SJCRH30 (cell line): ENCODE measurements at regions not wholly inside any gene's neighbourhood (a gene's known extent, or its start where the extent isn't known, plus 50 kb on each side); places are given as distances from the start of the nearest gene placed in this dataset.

ENCODE experiments used
- DNase-seq, 2 experiments: peaks; one replicate each; pipeline ENCODE4 v3.0.0-alpha.2; 2015 to 2020
- H3K27ac ChIP-seq: fragments of 250-450 bp; sonication (Bioruptor Pico); 2 replicates; pipeline ENCODE4 v1.5.1; 2020; ENCODE audit warnings: mild to moderate bottlenecking, moderate library complexity
- H3K27me3 ChIP-seq: fragments of 250-450 bp; sonication (Bioruptor Pico); 2 replicates; pipeline ENCODE4 v1.5.1; 2020; ENCODE audit warnings: mild to moderate bottlenecking, moderate library complexity
- H3K36me3 ChIP-seq: fragments of 250-450 bp; sonication (Bioruptor Pico); 2 replicates; pipeline ENCODE4 v1.5.1; 2020; ENCODE audit warnings: mild to moderate bottlenecking, moderate library complexity
- H3K4me1 ChIP-seq: fragments of 250-450 bp; sonication (Bioruptor Pico); 2 replicates; pipeline ENCODE4 v1.5.1; 2020; ENCODE audit warnings: mild to moderate bottlenecking, moderate library complexity
- H3K4me3 ChIP-seq: fragments of 250-450 bp; sonication (Bioruptor Pico); 2 replicates; pipeline ENCODE4 v1.5.1; 2020; ENCODE audit warnings: mild to moderate bottlenecking, moderate library complexity
- H3K9me3 ChIP-seq: fragments of 250-450 bp; sonication (Bioruptor Pico); replicated peaks from 2 replicates; pipeline ENCODE4 v1.5.1; 2020; ENCODE audit warnings: mild to moderate bottlenecking, moderate library complexity

- DNase-seq, result no peak
- H3K4me1 ChIP-seq, result peaks cover 13% of the 10 kb centered on the region
Observed at GRCh38 chr9:73806876-73807275, 655.2 kb downstream of the ANXA1 start.

GRCh38 chr9:73807952-73808351 is 656.3 kb downstream of the ANXA1 start:
- Histone ChIP-seq H3K27me3 (no peaks in the 10 kb centered on the region), H3K4me3 (no peak overlapping the region), H3K36me3 (no peaks in the 10 kb centered on the region), H3K4me1 (peaks cover 13% of the 10 kb centered on the region), H3K9me3 (no peaks in the 10 kb centered on the region), H3K27ac (no peak overlapping the region)
- DNase-seq, result no peak

More at GRCh38 chr9:73806876-73807275, 655.2 kb downstream of the ANXA1 start:
- Histone ChIP-seq H3K36me3 (no peaks in the 10 kb centered on the region), H3K4me3 (no peak overlapping the region), H3K27me3 (no peaks in the 10 kb centered on the region), H3K9me3 (no peaks in the 10 kb centered on the region), H3K27ac (no peak overlapping the region)

- peak; percentile 8 to 56 for DNase-seq
- Histone ChIP-seq H3K4me3 (no peak overlapping the region), H3K9me3 (no peaks in the 10 kb centered on the region), H3K36me3 (no peaks in the 10 kb centered on the region), H3K4me1 (peaks cover 19% of the 10 kb centered on the region), H3K27ac (no peak overlapping the region), H3K27me3 (no peaks in the 10 kb centered on the region)
Observed at GRCh38 chr9:73810585-73811215, 659.0 kb downstream of the ANXA1 start.

GRCh38 chr9:73813546-73813945 is 661.9 kb downstream of the ANXA1 start:
- H3K4me3 ChIP-seq, result no peak overlapping the region
- H3K27ac ChIP-seq, result no peak overlapping the region
- DNase-seq, result no peak
- H3K27me3 ChIP-seq, result no peaks in the 10 kb centered on the region
- no peaks in the 10 kb centered on the region for H3K36me3 ChIP-seq
- no peaks in the 10 kb centered on the region for H3K9me3 ChIP-seq
- H3K4me1 ChIP-seq, result peaks cover 19% of the 10 kb centered on the region

DNA sequence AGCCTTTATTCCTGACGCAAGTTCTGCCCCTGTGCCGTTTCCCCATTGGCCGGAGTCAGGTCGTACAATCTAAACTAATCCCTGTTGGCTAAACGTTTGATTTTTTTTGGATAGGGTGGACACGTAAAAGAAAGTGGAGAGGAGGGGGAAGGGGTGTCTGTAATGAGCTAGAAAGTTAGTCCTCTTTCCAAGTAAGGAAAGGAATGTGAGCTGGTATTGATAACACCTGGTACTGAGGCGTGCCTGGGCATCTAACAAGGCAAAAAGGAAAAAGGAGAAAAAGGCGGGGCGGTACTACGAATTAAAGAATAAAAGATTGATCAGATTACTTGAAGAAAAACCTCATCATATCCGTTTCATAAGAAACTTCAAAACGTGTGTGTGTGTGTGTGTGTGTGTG is 665.2 kb downstream of the ANXA1 start:
- Histone ChIP-seq H3K9me3 (no peaks in the 10 kb centered on the region), H3K36me3 (no peaks in the 10 kb centered on the region), H3K27ac (no peak overlapping the region), H3K4me1 (peaks cover 5% of the 10 kb centered on the region; the same call in 1 of the 2 replicates), H3K27me3 (no peaks in the 10 kb centered on the region), H3K4me3 (no peak overlapping the region)
- DNase-seq, result no peak

- Histone ChIP-seq H3K36me3 (no peaks in the 10 kb centered on the region), H3K4me1 (peaks cover 13% of the 10 kb centered on the region), H3K27me3 (no peaks in the 10 kb centered on the region), H3K4me3 (no peak overlapping the region), H3K27ac (peak overlapping the region; percentile 12; the same call in 1 of the 2 replicates), H3K9me3 (no peaks in the 10 kb centered on the region)
- peak; percentile 34 to 76 for DNase-seq
Observed at GRCh38 chr9:73824671-73825070, 672.5 kb upstream of the RORB start.

DNA sequence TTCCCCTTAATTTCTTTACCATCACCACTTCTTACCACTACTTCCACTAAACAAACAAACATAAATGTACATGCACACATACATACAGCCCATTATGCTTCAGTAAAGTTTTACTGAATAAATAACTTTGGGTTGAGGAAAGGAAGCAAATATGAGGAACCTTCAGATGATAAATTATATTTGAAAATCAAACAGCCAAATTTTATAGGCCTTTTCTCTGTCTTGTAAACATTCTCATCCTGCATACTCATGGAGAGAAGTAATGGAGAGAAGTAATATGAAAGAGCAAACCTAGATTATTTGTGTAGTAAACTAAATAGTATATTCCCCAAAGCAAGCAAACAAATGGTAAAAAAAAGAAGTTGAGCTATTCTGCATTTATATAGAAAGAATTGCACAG is 658.3 kb upstream of the RORB start:
- Histone ChIP-seq H3K4me3 (no peak overlapping the region), H3K36me3 (no peaks in the 10 kb centered on the region), H3K9me3 (no peaks in the 10 kb centered on the region), H3K27me3 (no peaks in the 10 kb centered on the region), H3K27ac (no peak overlapping the region), H3K4me1 (peaks cover 14% of the 10 kb centered on the region)
- no peak for DNase-seq

- DNase-seq, result no peak
- Histone ChIP-seq H3K27me3 (no peaks in the 10 kb centered on the region), H3K4me1 (peaks cover 14% of the 10 kb centered on the region), H3K36me3 (no peaks in the 10 kb centered on the region), H3K4me3 (no peak overlapping the region), H3K9me3 (no peaks in the 10 kb centered on the region), H3K27ac (no peak overlapping the region)
Observed at GRCh38 chr9:73839471-73839870, 657.7 kb upstream of the RORB start.

GRCh38 chr9:73841018-73841417 is 656.1 kb upstream of the RORB start:
- Histone ChIP-seq H3K27ac (no peak overlapping the region), H3K4me3 (no peak overlapping the region), H3K4me1 (peaks cover 14% of the 10 kb centered on the region), H3K36me3 (no peaks in the 10 kb centered on the region), H3K9me3 (no peaks in the 10 kb centered on the region), H3K27me3 (no peaks in the 10 kb centered on the region)
- DNase-seq, result no peak

DNA sequence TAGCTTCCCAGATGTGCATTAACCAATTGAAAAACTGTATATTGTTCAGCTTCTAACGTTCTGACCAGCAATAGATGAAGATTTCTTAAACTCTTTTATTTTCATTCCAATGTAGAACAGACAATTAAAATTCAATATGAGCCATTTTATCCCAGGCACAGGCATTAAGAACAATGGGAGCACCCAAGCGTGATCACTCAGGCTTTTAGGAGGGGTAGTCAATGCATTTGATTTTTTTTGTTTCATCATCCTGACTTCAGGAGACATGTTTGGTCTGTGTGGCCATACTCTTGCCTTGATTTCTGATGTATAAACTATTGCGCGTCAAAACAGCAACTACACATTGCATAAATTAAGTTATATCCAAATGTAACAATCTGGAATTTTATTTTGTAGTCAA is 653.0 kb upstream of the RORB start:
- Histone ChIP-seq H3K4me1 (peaks cover 39% of the 10 kb centered on the region), H3K36me3 (no peaks in the 10 kb centered on the region), H3K4me3 (no peak overlapping the region), H3K27ac (no peak overlapping the region), H3K27me3 (no peaks in the 10 kb centered on the region), H3K9me3 (0 out of 2 replicates have a peak, but pooled peaks cover 4% of the 10 kb centered on the region)
- DNase-seq, result no peak

- Histone ChIP-seq H3K36me3 (no peaks in the 10 kb centered on the region), H3K4me3 (no peak overlapping the region), H3K9me3 (0 out of 2 replicates have a peak, but pooled peaks cover 4% of the 10 kb centered on the region), H3K4me1 (peaks cover 41% of the 10 kb centered on the region), H3K27me3 (no peaks in the 10 kb centered on the region), H3K27ac (no peak overlapping the region)
- DNase-seq, result no peak
Observed at GRCh38 chr9:73845539-73845938, 651.6 kb upstream of the RORB start.

- Histone ChIP-seq H3K4me1 (peaks cover 41% of the 10 kb centered on the region), H3K27ac (peak overlapping the region; percentile 92; the same call in 1 of the 2 replicates), H3K27me3 (no peaks in the 10 kb centered on the region), H3K9me3 (0 out of 2 replicates have a peak, but pooled peaks cover 8% of the 10 kb centered on the region), H3K36me3 (no peaks in the 10 kb centered on the region), H3K4me3 (no peak overlapping the region)
- DNase-seq, result no peak
Observed at GRCh38 chr9:73845954-73846690, 651.0 kb upstream of the RORB start.

DNA sequence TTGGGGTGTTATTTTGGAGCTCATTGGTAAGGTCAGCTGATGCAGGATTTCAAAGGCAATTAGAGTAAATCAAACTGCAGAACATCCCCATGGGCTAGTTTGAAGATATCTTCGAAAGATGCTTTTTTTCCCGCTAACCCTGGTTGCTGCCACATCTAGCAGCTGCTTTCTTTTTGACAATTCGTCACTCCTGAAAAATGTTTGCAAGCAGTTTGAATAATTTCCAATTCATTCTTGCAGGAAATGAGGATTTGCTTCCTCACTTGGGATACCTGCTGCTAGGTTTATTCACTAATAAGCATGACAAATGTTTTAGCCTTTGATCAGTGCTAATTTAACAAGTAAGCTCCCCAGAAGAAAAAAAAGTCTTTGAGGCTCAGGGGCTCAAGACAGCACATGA is 649.6 kb upstream of the RORB start:
- no peaks in the 10 kb centered on the region for H3K36me3 ChIP-seq
- peaks cover 34% of the 10 kb centered on the region for H3K4me1 ChIP-seq
- 0 out of 2 replicates have a peak, but pooled peaks cover 8% of the 10 kb centered on the region for H3K9me3 ChIP-seq
- peak; percentile 61 to 89 for DNase-seq
- peak overlapping the region; percentile 92 for H3K27ac ChIP-seq
- H3K4me3 ChIP-seq, result no peak overlapping the region
- H3K27me3 ChIP-seq, result no peaks in the 10 kb centered on the region

GRCh38 chr9:73853549-73853948 is 643.6 kb upstream of the RORB start:
- Histone ChIP-seq H3K27ac (no peak overlapping the region), H3K9me3 (0 out of 2 replicates have a peak, but pooled peaks cover 8% of the 10 kb centered on the region), H3K4me1 (peaks cover 6% of the 10 kb centered on the region; the same call in 1 of the 2 replicates), H3K4me3 (no peak overlapping the region), H3K36me3 (no peaks in the 10 kb centered on the region), H3K27me3 (no peaks in the 10 kb centered on the region)
- no peak for DNase-seq

DNA sequence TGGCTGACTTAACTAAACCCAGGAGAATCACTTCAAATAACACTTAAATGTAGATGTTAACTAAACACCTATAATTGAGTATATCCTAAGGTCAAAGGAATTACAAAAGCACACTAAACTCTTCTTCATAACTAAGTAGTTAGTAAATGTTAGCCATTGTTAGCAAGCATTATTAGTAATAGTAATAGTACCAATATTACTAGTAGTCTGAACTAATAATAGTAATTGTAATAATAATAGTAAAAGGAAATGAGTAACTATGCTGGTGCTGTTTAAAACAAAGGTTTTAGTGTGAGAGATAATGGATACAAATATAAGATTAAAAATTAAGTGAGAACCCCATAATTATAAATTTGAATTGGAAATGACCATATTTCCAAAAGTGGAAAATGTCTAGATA is 641.9 kb upstream of the RORB start:
- Histone ChIP-seq H3K27me3 (no peaks in the 10 kb centered on the region), H3K27ac (no peak overlapping the region), H3K4me3 (no peak overlapping the region), H3K4me1 (no peaks in the 10 kb centered on the region), H3K9me3 (0 out of 2 replicates have a peak, but pooled peaks cover 4% of the 10 kb centered on the region), H3K36me3 (no peaks in the 10 kb centered on the region)
- DNase-seq, result no peak
